Fibroblast of skin of right quadriceps (primary cell): ENCODE measurements at regions not wholly inside any gene's neighbourhood (a gene's known extent, or its start where the extent isn't known, plus 50 kb on each side); places are given as distances from the start of the nearest gene placed in this dataset.
"Not testable (repeated sequence)": the region's sequence is repeated elsewhere in the genome, so short reads cannot be mapped to it uniquely, and the experiment has no call there.

Experiments
- DNase-seq: peaks from one replicate; pipeline ENCODE4 v3.0.0-alpha.2; 2013

DNA sequence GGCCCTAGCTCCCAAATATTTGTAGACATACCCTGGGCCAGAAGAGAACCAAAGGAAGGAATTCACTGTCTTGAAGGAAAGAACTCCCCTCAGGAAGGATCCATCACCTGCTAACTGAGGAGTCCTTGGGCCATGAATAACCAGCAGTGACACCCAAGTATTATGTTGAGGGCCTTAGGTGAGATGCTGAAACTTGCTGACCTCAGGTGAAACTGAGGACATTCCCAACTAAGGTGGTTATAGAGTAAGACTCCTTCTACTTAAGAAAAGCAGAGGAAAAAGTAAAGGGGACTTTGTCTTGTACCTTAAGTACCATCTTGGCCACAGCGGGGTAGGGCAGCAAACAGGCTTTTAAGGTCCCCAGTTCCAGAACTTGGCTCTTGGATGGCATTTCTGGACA lies 491.7 kb downstream of the C6orf118 start:
- DNase-seq, result no peak

- DNase-seq, result no peak
Measured at GRCh38 chr6:164812706-164813105, 496.7 kb downstream of the C6orf118 start.

- no peak for DNase-seq
Measured at GRCh38 chr6:164807125-164807524, 502.3 kb downstream of the C6orf118 start.

DNA sequence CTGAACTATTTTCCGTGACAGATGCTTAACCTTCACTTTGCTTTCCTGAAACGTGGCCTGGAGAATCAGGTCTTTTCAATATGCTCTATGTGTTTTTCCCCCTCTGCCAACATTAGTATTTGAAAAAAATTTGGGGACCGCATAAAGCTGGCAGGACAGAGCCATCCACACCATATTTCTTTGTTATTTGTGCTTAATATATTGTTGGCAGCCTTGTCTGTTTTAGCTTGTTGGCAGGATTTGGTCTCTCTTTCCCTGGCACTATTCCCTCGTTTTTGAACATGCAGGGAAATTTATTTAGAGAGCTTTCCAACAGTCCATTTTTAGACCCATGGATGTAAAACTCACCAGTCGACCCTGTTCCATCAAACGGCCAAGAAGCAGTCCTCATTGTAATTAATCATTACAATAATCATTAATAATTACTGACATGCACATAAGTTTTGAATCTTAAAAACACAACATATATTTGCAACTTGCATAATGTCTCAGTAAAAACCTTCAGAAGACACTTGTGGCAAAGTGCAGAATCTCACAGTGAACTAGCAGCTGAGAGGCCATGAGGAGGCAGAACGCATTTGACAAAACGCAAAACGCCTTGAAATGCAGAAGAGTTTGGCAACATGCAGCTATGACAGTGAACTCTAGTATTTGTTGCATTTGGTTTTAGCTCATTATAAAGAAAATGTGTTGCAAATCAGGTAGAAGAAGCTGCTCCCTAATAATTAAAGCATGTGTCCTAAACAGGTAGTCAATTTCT lies 514.2 kb downstream of the C6orf118 start:
- no peak for DNase-seq

DNA sequence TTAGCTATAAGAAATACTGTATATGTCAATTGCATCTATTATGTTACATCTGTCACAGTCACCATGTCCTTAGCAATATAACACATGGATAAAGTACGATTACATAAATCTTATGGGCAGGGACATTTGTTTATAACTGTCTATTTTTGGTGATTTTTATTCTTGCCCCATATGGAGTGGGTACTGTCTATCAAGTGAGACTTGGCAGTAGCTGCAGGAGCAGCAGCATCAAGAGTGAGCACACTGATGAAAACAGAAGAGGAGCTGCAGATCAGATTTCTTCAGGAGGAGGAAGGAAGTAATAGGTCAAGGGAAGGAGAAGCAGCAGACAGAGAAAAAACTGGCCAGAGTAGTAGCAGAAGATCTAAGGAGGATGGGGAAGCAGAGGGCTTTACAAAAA lies 516.7 kb downstream of the C6orf118 start:
- DNase-seq, result no peak

GRCh38 chr6:164791498-164791897 lies 517.9 kb downstream of the C6orf118 start:
- no peak for DNase-seq

DNA sequence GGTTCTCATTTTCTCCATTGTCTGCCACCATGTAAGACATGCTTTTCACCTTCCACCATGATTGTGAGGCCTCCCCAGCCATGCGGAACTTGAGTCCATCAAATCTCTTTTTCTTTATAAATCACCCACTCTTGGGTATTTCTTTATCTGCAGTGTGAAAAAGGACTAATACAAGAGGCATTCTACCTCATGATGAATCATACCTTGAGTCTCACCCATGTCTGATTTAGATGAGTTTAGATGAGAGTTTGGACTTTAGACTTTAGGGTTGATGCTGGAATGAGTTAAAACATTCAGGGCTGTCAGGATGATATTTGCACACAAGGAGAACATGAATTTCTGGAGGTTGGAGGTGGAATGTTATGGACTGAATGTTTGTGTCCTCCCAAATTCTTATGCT lies 545.6 kb downstream of the C6orf118 start:
- no peak for DNase-seq

- no peak for DNase-seq
Measured at GRCh38 chr6:164757451-164757850, 552.0 kb downstream of the C6orf118 start.

GRCh38 chr6:164756723-164757122 lies 552.7 kb downstream of the C6orf118 start:
- DNase-seq, result no peak

- DNase-seq, result no peak
Measured at GRCh38 chr6:164756142-164756541, 553.3 kb downstream of the C6orf118 start.

- DNase-seq, result peak; percentile 88
Measured at GRCh38 chr6:164753517-164753916, 555.9 kb downstream of the C6orf118 start.

DNA sequence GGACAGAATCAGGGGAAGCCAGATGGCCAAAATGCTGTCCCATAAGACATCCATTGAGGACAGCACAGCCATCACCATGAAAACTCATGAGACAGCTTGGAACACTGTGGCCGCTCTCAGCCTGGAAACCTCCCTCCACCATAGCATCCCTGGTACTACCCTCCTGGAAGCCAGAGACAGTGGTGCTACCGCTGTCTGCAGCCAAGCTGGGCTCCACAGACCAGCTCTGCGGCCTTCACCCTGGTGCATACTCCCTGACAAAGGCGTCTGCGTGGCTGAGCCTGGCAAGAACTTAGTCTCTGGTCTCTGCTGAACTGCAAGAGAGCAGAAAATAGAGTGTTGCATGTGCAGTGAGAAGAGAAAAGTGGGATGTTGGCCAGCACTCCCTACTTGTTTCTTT lies 558.0 kb downstream of the C6orf118 start:
- no peak for DNase-seq

GRCh38 chr6:164750128-164750527 lies 559.3 kb downstream of the C6orf118 start:
- no peak for DNase-seq

DNA sequence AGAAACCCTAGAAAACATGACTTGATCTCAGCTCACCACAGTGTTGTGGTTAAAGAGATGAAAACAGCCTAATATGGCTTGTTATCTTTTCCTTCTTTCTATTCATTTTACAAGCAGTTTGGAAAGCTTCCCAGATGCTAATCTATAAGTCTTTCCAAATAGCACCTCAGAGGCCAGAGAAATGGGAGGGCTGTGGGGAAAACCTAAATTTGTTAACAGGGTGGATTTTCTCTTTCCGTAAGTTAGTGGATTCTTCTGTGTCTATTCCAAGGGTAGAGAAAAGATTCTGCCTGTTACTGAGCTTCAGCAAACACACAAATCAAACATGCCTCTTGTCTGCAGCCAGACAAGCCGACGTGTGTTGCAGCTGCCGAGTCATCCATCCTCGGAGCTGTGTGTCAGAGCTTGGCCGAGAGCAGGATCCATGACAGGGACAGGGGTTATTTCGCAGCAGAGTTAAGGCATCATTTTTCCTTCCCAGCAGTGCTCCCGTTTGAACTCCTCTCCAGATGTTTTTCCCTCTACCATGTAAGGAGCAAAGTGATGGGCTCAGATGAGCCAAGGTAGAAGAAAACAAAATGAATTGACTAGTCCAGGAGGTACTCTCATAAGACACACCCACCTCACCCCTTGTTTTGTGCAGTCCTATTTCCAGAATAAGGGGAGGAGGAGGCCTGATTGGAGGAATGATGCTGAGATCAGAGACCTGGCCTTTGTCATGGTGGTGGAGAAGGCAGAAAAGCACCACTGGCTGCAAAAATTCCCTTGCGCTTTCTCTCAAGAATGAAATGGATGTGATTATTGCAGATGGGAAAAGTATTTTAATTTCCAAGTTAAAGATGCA lies 560.0 kb downstream of the C6orf118 start:
- peak; percentile 90 for DNase-seq

DNA sequence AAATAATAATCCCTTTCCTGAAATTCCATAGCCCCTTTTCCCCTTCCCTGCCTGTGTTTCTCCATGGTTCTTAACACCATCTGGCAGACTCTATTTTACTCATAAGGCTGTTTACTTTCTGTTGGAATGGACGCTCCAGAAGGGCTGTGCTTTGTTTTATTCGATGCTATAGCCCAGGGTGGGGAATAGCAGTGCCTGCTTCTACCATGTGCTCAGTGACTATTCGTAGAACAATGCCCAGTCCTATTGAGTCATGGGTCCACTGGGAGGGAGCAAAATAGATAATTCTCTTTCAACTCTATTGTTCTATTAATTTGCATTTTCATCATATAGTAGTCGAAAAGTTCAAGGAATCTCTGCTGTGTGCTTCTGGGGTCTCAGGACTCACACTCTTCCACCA lies 565.1 kb downstream of the C6orf118 start:
- DNase-seq, result no peak

- DNase-seq, result no peak
Measured at GRCh38 chr6:164741938-164742451, 567.4 kb downstream of the C6orf118 start.

GRCh38 chr6:164736090-164736489 lies 573.3 kb downstream of the C6orf118 start:
- not testable (repeated sequence) for DNase-seq

- no peak for DNase-seq
Measured at GRCh38 chr6:164731539-164731938, 577.9 kb downstream of the C6orf118 start.

DNA sequence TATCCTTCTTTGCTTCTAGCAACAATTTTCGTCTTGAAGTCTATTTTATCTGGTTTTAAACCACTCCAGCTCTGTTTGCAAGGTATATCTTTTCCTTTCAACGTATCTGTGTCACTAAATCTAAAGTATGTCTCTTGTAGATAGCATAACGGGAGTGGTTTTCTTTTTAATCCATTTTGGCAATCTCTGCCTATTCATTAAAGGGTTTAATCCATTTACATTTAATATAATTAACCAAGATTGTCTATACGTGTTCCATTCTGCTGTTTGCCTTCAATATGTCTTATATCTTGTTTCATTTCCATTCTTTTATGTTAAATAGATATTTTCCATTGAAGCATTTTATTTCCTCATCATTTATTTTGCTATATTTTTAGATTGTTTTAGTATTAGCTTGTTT lies 587.9 kb downstream of the C6orf118 start:
- no peak for DNase-seq

DNA sequence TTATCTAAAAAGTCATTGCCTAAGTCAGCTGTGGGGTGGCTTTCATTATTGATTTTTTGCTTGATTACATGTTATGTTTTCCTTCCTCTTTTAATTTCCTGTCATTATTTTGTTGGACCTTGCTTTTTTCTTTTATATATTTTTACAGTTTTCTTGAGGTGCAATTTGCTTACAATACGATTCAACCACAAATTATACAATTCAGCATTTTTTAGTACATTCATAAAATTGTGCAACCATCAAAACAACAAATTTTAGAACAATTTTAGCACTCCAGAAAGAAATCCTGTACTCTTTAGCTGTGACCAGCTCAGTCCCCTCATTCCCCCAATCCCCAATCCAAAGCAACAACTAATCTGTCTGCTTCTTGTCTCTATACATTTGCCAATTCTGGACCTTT lies 608.9 kb downstream of the C6orf118 start:
- no peak for DNase-seq

GRCh38 chr6:164695896-164696295 lies 613.5 kb downstream of the C6orf118 start:
- no peak for DNase-seq

DNA sequence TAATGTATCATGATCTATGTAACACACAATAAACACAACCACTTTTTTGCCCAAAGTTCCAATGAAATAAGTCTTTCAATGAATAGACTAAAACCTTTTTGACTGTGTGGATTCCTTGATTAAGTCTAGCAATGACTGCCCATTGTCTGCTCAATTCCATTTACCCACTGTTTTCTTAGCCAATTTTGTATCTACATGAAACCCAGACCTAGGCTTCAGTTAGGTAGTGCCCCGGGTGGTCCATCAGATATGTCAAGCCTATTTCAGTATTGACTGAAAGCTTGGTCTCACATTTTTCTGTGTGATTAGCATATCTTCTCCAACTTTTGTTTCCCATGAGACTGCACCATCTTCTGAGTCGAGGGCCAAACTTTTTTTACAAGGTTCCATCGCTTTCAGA lies 615.0 kb downstream of the C6orf118 start:
- no peak for DNase-seq

DNA sequence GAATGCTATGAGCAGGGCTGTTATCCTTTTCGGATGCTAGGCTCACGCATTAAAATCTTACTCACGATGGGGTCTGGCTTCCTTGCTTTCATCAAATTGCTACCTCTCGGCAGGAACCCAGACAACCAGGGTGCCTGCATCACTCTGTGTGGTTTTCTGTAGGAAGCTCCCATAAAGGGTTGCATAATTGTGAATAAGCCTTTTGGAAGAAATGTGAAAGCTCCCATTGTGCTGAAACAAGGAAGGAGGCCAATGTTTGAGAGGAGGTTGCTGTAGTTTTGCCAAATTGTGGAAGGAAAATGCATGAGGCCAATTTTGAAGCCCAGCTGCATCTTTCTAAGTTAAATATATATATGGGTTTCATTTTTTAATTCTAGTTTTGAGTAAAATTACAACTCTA lies 615.5 kb downstream of the C6orf118 start:
- DNase-seq, result no peak
